ENCODE measurements at regions not wholly inside any gene's neighbourhood (a gene's known extent, or its start where the extent isn't known, plus 50 kb on each side); places are given as distances from the start of the nearest gene placed in this dataset.

DNA sequence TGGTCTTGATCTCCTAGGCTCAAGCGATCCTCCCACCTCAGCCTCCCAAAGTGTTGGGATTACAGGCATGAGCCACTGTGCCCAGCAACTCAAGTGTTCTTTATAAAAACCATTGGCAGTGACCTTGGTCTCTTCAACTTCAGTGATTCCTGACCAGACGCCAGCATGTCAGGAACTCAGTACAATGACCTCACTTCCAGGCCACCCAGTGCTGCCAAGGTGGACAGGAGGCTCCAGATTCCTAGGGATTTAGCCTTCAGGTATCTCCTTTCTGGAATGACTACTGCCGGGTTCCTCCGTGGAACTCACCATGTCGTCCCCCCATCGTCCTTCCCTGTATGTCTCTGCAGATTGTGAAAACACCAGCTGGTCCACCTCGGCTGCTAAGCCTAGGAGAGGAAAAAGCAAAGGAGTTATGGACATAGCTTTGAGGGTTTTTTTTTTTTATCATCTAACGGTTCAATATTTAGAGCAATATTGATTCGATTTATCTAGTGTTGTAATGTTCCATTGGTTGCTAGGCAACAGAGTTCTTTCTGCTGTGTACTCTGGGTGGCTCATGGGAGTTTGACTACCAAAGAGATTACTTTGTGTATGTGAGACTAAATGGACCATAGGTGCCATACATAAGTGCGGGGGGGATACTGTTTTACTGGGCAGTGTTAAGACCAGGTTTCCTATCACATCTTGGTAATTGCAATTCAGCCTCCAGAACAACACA is 425.8 kb upstream of the AUTS2 start:
- no peaks in the 10 kb centered on the region for H3K27me3 ChIP-seq (replicated peaks; ENCODE audit: control insufficient read depth, insufficient read depth, low read length)
- no peaks in the 10 kb centered on the region for H3K36me3 ChIP-seq (ENCODE audit: control insufficient read depth, insufficient read depth, low read length)
- H3K4me3 ChIP-seq (replicated peaks; ENCODE audit: low read depth, low read length), result no peak overlapping the region
- DNase-seq (ENCODE audit: extremely low read depth, insufficient read length), result no peak
- TF ChIP-seq CTCF (IDR thresholded peaks at IDR 0.05; ENCODE audit: insufficient read depth, low read length, poor library complexity, severe bottlenecking), result no peak

GRCh38 chr7:69173341-69173740 is 424.9 kb upstream of the AUTS2 start:
- H3K27me3 ChIP-seq (replicated peaks; ENCODE audit: control insufficient read depth, insufficient read depth, low read length), result no peaks in the 10 kb centered on the region
- no peaks in the 10 kb centered on the region for H3K36me3 ChIP-seq (ENCODE audit: control insufficient read depth, insufficient read depth, low read length)
- no peak overlapping the region for H3K4me3 ChIP-seq (replicated peaks; ENCODE audit: low read depth, low read length)
- no peak for TF ChIP-seq CTCF (IDR thresholded peaks at IDR 0.05; ENCODE audit: insufficient read depth, low read length, poor library complexity, severe bottlenecking)
- DNase-seq (ENCODE audit: extremely low read depth, insufficient read length), result no peak

GRCh38 chr7:69173846-69174245 is 424.4 kb upstream of the AUTS2 start:
- no peak overlapping the region for H3K4me3 ChIP-seq (replicated peaks; ENCODE audit: low read depth, low read length)
- no peak for TF ChIP-seq CTCF (IDR thresholded peaks at IDR 0.05; ENCODE audit: insufficient read depth, low read length, poor library complexity, severe bottlenecking)
- H3K36me3 ChIP-seq (ENCODE audit: control insufficient read depth, insufficient read depth, low read length), result no peaks in the 10 kb centered on the region
- no peaks in the 10 kb centered on the region for H3K27me3 ChIP-seq (replicated peaks; ENCODE audit: control insufficient read depth, insufficient read depth, low read length)
- DNase-seq (ENCODE audit: extremely low read depth, insufficient read length), result no peak

DNA sequence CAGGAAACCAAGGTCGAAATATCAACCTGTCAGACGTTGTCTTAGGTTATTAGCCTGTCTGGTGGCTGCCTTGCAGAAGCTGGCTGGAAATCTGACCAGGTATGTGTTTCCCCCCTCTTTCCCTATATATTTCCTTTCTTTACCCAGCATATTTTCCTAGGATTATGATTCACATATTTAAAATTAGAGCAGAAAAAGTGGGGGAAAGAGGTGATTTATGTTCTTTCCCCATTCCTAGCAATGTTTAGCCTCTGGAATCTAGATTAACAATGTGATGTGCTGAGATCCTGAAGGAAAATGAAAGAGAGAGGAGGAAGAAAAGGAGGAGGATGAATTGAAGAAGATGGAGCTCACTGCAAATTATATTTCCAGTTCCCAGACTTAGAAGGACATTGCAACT is 421.4 kb upstream of the AUTS2 start:
- no peaks in the 10 kb centered on the region for H3K36me3 ChIP-seq (ENCODE audit: control insufficient read depth, insufficient read depth, low read length)
- no peak for DNase-seq (ENCODE audit: extremely low read depth, insufficient read length)
- H3K4me3 ChIP-seq (replicated peaks; ENCODE audit: low read depth, low read length), result no peak overlapping the region
- TF ChIP-seq CTCF (IDR thresholded peaks at IDR 0.05; ENCODE audit: insufficient read depth, low read length, poor library complexity, severe bottlenecking), result no peak
- no peaks in the 10 kb centered on the region for H3K27me3 ChIP-seq (replicated peaks; ENCODE audit: control insufficient read depth, insufficient read depth, low read length)

DNA sequence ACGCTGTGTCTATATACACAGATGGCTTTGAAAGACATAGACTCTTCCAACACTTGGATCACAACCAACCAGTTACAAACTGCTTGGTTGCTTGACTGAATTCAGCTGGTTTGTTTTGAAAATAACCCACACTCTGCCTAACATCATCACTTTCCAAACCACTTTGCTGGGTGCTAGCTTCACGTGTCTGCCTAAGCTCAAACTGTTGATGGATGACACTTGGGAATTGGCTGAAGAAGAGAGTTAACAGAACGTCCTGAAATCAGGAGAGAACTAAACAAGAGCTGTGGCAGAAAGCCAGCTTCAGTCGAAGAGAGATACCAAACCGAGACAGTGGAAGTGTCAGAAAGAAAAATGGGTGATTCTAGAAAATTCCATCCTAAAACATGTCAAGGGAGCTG is 420.8 kb upstream of the AUTS2 start:
- Histone ChIP-seq H3K27me3 (replicated peaks; ENCODE audit: control insufficient read depth, insufficient read depth, low read length) (no peaks in the 10 kb centered on the region), H3K36me3 (ENCODE audit: control insufficient read depth, insufficient read depth, low read length) (no peaks in the 10 kb centered on the region), H3K4me3 (replicated peaks; ENCODE audit: low read depth, low read length) (no peak overlapping the region)
- TF ChIP-seq CTCF (IDR thresholded peaks at IDR 0.05; ENCODE audit: insufficient read depth, low read length, poor library complexity, severe bottlenecking), result no peak
- no peak for DNase-seq (ENCODE audit: extremely low read depth, insufficient read length)

Measured in GM06990 (cell line).